WERI-Rb-1 (cell line): ENCODE measurements at regions not wholly inside any gene's neighbourhood (a gene's known extent, or its start where the extent isn't known, plus 50 kb on each side); places are given as distances from the start of the nearest gene placed in this dataset.

Experiments used
- DNase-seq: peaks from one replicate; pipeline ENCODE4 v3.0.0-alpha.2; 2020
- H3K27ac ChIP-seq: fragments of 250-450 bp; sonication (Bioruptor Pico); 2 replicates; pipeline ENCODE4 v1.5.1; 2020; ENCODE audit warnings: mild to moderate bottlenecking, moderate library complexity
- H3K27me3 ChIP-seq: fragments of 250-450 bp; sonication (Bioruptor Pico); 2 replicates; pipeline ENCODE4 v1.5.1; 2021; ENCODE audit warnings: mild to moderate bottlenecking, low read depth, moderate library complexity; ENCODE audit not compliant: insufficient read depth, severe bottlenecking
- H3K36me3 ChIP-seq: fragments of 250-450 bp; sonication (Bioruptor Pico); 2 replicates; pipeline ENCODE4 v1.5.1; 2020; ENCODE audit warnings: mild to moderate bottlenecking, moderate library complexity
- H3K4me3 ChIP-seq: 2 replicates; pipeline ENCODE4 v1.5.1; 2011; ENCODE audit warnings: low read depth, mild to moderate bottlenecking, control low read depth, low read length
- H3K9me3 ChIP-seq: fragments of 250-450 bp; sonication (Bioruptor Pico); 2 replicates; pipeline ENCODE4 v1.5.1; 2021; ENCODE audit warnings: mild to moderate bottlenecking, moderate library complexity; ENCODE audit not compliant: severe bottlenecking
- TF ChIP-seq, protein P1 (sequence below): IDR thresholded peaks from 2 replicates; pipeline ENCODE4 v1.5.1; 2011; ENCODE audit warnings: low read depth, mild to moderate bottlenecking, control low read depth, inconsistent platforms, low read length

DNA sequence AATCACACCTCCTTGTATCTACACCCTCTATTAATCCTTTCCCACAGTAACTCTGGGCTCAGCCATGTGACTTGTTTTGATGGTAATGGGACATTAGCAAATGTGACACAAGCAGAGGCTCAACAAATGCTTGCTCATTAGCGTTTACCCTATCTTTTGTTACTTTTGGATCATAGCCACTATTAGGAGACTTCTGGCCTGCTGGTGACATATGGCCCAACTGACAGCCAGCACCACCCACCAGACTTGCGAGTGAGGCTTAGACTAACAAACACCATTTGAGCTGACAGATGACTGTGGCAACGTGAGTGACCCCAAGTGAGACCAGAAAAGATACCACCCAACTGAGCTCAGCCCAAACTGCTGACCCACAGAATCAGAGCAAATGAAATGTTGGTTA lies 154.1 kb downstream of the OLFM4 start:
- Histone ChIP-seq H3K4me3 (no peak overlapping the region), H3K27ac (no peak overlapping the region), H3K36me3 (no peaks in the 10 kb centered on the region), H3K27me3 (no peaks in the 10 kb centered on the region), H3K9me3 (no peaks in the 10 kb centered on the region)
- no peak for DNase-seq
- TF ChIP-seq, protein P1, sequence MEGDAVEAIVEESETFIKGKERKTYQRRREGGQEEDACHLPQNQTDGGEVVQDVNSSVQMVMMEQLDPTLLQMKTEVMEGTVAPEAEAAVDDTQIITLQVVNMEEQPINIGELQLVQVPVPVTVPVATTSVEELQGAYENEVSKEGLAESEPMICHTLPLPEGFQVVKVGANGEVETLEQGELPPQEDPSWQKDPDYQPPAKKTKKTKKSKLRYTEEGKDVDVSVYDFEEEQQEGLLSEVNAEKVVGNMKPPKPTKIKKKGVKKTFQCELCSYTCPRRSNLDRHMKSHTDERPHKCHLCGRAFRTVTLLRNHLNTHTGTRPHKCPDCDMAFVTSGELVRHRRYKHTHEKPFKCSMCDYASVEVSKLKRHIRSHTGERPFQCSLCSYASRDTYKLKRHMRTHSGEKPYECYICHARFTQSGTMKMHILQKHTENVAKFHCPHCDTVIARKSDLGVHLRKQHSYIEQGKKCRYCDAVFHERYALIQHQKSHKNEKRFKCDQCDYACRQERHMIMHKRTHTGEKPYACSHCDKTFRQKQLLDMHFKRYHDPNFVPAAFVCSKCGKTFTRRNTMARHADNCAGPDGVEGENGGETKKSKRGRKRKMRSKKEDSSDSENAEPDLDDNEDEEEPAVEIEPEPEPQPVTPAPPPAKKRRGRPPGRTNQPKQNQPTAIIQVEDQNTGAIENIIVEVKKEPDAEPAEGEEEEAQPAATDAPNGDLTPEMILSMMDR: no peak

DNA sequence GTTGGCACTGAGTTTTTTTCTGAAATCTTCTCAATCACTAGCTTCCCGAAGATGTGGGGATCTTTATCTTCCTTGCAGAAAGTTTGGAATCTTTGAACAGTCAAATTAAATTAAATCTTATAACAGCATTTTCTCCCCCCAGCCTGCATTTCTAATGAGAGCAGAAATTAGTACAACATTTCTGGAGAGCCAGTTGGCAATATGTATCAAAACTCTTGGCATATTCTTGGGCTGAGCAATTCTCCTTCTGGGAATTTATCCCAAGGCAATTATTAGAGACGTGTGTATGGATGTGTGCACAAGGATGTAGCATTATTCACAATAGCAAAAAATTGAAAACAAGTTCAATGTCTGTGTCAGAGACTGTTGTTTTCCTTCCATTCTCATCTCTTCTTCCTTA lies 159.5 kb downstream of the OLFM4 start:
- H3K36me3 ChIP-seq: no peaks in the 10 kb centered on the region
- TF ChIP-seq, protein P1: no peak
- H3K27ac ChIP-seq: no peak overlapping the region
- H3K4me3 ChIP-seq: no peak overlapping the region
- no peak for DNase-seq
- H3K27me3 ChIP-seq: no peaks in the 10 kb centered on the region
- H3K9me3 ChIP-seq: no peaks in the 10 kb centered on the region

DNA sequence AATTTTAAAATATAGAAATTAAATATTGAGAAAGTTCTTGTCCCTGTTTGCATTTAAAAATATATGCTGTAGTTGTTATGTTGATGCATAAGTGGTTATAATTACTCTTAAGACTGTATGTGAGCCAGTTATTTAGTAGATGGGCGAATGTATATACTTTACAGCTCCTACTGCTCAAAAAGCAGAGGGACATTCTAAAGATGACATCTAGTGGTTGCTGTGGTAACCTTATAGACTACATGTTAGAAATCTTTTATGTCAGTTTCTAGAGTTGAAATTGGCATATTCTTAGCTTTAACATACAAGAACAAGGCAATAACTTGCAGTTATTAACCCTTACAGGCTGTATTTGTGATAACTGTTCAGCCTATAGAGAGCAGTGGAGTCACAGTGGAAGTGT lies 160.5 kb downstream of the OLFM4 start:
- Histone ChIP-seq H3K36me3 (no peaks in the 10 kb centered on the region), H3K27ac (no peak overlapping the region), H3K4me3 (no peak overlapping the region), H3K9me3 (no peaks in the 10 kb centered on the region), H3K27me3 (no peaks in the 10 kb centered on the region)
- DNase-seq: no peak
- TF ChIP-seq, protein P1: no peak

DNA sequence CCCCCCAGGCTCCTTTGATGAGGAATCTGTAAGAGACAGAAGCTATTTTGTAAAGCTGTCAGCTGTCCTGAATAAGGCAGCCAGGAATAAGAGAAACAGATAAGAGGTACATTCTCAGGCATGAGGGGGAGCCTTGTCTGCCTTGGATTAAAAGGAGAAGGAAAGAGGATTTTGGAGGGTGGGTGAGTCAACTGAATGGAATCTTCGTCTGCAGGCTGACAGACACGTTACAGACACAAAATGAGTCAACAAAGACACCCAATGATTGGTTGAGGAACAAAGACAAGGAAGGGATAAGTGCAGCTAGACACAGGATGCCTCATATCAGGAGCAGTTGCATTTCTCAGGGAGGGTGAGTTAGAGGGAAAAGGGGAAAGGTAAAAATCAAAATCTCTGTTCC lies 162.5 kb downstream of the OLFM4 start:
- H3K4me3 ChIP-seq: no peak overlapping the region
- no peak overlapping the region for H3K27ac ChIP-seq
- no peaks in the 10 kb centered on the region for H3K36me3 ChIP-seq
- TF ChIP-seq, protein P1: no peak
- DNase-seq: no peak
- H3K27me3 ChIP-seq: no peaks in the 10 kb centered on the region
- H3K9me3 ChIP-seq: no peaks in the 10 kb centered on the region

DNA sequence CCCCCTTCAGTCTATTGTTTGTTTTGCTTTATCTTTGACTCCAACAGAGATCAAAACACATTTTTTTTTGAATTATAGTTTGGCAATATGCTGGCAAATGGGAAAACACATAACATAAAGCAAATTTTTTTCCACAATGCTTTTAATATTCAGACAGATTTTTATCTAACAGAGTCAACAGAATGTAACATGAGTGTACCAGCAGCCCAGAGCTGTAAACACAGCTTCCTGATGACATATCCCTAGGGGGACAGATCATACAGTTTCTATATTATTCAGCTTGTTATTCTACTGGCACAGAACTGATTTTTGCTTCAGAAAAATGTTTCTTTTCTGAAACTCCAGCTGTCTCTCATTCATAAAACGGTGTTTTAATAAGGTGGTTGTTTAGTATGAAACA lies 168.8 kb downstream of the OLFM4 start:
- no peak overlapping the region for H3K4me3 ChIP-seq
- H3K36me3 ChIP-seq: no peaks in the 10 kb centered on the region
- no peak for DNase-seq
- no peak overlapping the region for H3K27ac ChIP-seq
- no peaks in the 10 kb centered on the region for H3K27me3 ChIP-seq
- TF ChIP-seq, protein P1: no peak
- no peaks in the 10 kb centered on the region for H3K9me3 ChIP-seq

DNA sequence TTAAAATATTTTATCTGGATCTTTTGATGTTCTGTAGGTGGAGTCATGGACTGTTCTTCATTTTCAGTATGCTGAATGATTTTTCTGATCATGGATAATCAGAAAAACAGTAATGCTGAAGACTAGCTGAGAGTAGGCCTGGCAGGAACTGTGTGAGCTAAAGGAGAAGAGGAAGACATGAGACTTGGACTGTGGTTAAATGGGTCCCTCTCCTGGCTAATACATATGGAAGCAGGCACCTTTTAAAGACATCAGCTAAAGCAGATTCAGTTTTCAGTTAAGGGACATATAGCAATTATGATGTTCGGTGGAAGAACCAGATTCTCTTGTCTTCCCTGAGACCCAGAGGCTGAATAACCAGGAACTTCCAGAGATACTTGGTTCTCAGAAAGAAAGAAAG lies 169.4 kb downstream of the OLFM4 start:
- Histone ChIP-seq H3K27me3 (no peaks in the 10 kb centered on the region), H3K9me3 (no peaks in the 10 kb centered on the region), H3K27ac (no peak overlapping the region), H3K36me3 (no peaks in the 10 kb centered on the region), H3K4me3 (no peak overlapping the region)
- DNase-seq: no peak
- TF ChIP-seq, protein P1: peak; percentile 10; the same call in 1 of the 2 replicates
